Activated CD4-positive, alpha-beta T cell treated with anti-CD3 and anti-CD28 coated beads, Interleukin-2, amount 10 ng/mL, durations not matched to agents 7 days and 5 days (primary cell): ENCODE measurements at regions not wholly inside any gene's neighbourhood (a gene's known extent, or its start where the extent isn't known, plus 50 kb on each side); places are given as distances from the start of the nearest gene placed in this dataset.

Source experiments
- CTCF ChIA-PET: fragments of 350-600 bp; sonication (Branson Sonifier 250); formaldehyde crosslinking; loops from one replicate; lab custom pipeline; 2021; ENCODE audit warnings: antibody characterized with exemption; lab: Charles Lee
- POLR2A ChIA-PET: fragments of 350-600 bp; sonication (Branson Sonifier 250); formaldehyde crosslinking; loops from one replicate; lab custom pipeline; 2021; ENCODE audit warnings: antibody characterized with exemption; lab: Charles Lee
- DNase-seq: peaks from one replicate; pipeline ENCODE4 v3.0.0-alpha.2; 2020
- H3K27ac Mint-ChIP-seq: one replicate; pipeline ENCODE4 v1.8.0; 2021; ENCODE audit warnings: mild to moderate bottlenecking, moderate library complexity, mixed read lengths
- H3K27me3 Mint-ChIP-seq: one replicate; pipeline ENCODE4 v1.8.0; 2021; ENCODE audit warnings: mixed read lengths
- H3K36me3 Mint-ChIP-seq: one replicate; pipeline ENCODE4 v1.8.0; 2021; ENCODE audit warnings: low read depth, mixed read lengths
- H3K4me1 Mint-ChIP-seq: one replicate; pipeline ENCODE4 v1.8.0; 2021; ENCODE audit warnings: mixed read lengths
- H3K4me3 Mint-ChIP-seq: one replicate; pipeline ENCODE4 v1.8.0; 2021; ENCODE audit warnings: mild to moderate bottlenecking, moderate library complexity, mixed read lengths
- H3K9me3 Mint-ChIP-seq: one replicate; pipeline ENCODE4 v1.8.0; 2021; ENCODE audit warnings: mixed read lengths

- Mint-ChIP-seq H3K27me3 (peaks cover 7% of the 10 kb centered on the region), H3K4me1 (no peaks in the 10 kb centered on the region), H3K36me3 (no peaks in the 10 kb centered on the region), H3K27ac (no peak overlapping the region), H3K4me3 (no peak overlapping the region), H3K9me3 (no peaks in the 10 kb centered on the region)
- CTCF ChIA-PET: interaction anchor here (0.6 kb wide), 1 partner anchor 737 kb away, joined by 3 read pairs; no protein-coding TSS in a partner anchor
- POLR2A ChIA-PET: no interaction called here
- no peak for DNase-seq
Observed at GRCh38 chr3:87175732-87176131, 51.4 kb upstream of the CHMP2B start.

DNA sequence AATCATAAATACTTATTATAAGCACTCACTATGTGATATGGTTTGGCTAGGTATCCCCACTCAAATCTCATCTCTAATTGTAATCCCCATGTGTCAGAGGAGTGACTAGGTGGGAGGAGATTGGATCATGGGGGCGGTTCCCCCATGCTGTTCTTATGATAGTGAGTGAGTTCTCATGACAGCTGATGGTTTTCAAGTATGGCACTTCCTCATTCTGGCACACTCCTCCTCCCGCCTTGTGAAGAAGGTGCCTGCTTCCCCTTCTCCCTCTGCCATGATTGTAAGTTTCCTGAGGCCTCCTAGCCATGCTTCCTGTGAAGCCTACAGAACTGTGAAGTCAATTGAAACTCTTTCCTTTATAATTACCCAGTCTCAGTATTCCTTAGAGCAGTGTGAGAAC lies 53.3 kb upstream of the CHMP2B start:
- no peaks in the 10 kb centered on the region for H3K9me3 Mint-ChIP-seq
- CTCF ChIA-PET: no interaction called here
- no peak overlapping the region for H3K27ac Mint-ChIP-seq

GRCh38 chr3:87173071-87173470 lies 54.0 kb upstream of the CHMP2B start:
- POLR2A ChIA-PET: no interaction called here
- H3K27me3 Mint-ChIP-seq: peaks cover 7% of the 10 kb centered on the region
- no peaks in the 10 kb centered on the region for H3K36me3 Mint-ChIP-seq
- CTCF ChIA-PET: no interaction called here
- no peaks in the 10 kb centered on the region for H3K9me3 Mint-ChIP-seq
- no peak for DNase-seq
- no peak overlapping the region for H3K4me3 Mint-ChIP-seq
- no peak overlapping the region for H3K27ac Mint-ChIP-seq
- no peaks in the 10 kb centered on the region for H3K4me1 Mint-ChIP-seq

More for the DNA sequence above, 53.3 kb upstream of the CHMP2B start:
- no peaks in the 10 kb centered on the region for H3K36me3 Mint-ChIP-seq
- H3K4me3 Mint-ChIP-seq: no peak overlapping the region
- DNase-seq: no peak
- POLR2A ChIA-PET: no interaction called here
- H3K4me1 Mint-ChIP-seq: no peaks in the 10 kb centered on the region
- peaks cover 5% of the 10 kb centered on the region for H3K27me3 Mint-ChIP-seq

DNA sequence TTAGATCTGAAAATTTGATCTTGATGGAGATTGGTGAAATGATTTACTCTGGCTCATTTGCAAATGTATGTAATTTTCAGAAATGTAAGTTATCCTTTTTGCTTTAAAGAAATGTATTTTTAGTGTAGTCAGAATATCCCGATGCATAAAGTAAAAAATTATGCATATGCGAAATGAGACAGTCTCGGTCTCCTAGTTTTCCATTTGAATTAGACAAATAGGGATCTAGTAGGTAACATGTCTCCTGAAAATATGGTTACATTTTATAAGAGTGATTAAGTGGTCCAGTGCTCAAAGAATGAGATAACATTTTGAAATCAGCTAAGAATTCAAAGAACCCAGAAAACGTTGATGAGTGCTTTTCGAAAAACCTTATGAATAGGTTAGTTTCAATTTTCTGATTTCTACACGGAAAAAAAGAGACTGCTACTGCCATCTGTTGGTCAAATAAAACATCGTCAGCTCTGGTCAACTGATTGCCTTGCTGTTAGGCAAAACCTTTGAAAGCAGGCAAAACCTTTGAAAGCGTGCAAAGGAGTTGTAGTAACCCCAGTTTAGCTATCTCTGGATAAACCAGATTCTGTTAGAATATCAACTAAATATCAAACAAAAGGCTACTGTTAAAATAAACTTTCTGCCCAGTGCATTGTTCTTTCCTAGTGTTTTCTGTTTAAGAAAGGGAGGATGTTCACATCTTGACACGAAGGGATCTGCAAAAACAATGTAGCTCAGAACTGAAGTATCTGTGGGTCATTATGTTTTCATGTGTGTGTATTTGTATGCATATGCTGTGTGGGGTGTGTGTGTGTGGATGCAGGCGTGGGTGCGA lies 59.3 kb upstream of the CHMP2B start:
- CTCF ChIA-PET: interaction anchor here (0.6 kb wide), 1 partner anchor 199 kb away, joined by 3 read pairs; no protein-coding TSS in a partner anchor

DNA sequence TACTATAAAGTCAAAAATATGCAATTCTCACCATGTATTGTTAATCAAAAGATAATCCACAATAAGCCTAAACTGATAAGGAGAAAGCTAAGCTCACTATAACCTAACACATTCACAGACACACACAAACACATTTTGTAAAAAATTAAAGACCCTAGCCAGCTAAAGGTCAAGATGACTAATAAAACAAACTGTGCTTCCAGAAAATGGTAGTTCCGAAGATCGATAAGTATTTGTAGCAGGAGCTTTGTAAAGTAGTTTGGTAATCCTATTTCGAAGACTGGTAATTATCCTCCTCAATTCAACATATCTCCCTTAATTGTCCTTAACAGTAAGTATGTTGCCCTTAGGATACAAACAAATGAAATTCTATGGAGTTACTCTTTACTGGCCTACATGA lies 62.9 kb upstream of the CHMP2B start:
- Mint-ChIP-seq H3K36me3 (no peaks in the 10 kb centered on the region), H3K9me3 (no peaks in the 10 kb centered on the region), H3K27ac (no peak overlapping the region), H3K4me1 (peaks cover 4% of the 10 kb centered on the region), H3K27me3 (peaks cover 23% of the 10 kb centered on the region), H3K4me3 (no peak overlapping the region)
- no peak for DNase-seq
- ChIA-PET CTCF (no interaction called here), POLR2A (interaction anchor here (0.5 kb wide), 1 partner anchor 368 kb away, joined by 4 read pairs; no protein-coding TSS in a partner anchor)

More for the DNA sequence above, 59.3 kb upstream of the CHMP2B start:
- POLR2A ChIA-PET: interaction anchor here (0.6 kb wide), 1 partner anchor 515 kb away, joined by 4 read pairs; no protein-coding TSS in a partner anchor
- Mint-ChIP-seq H3K27ac (no peak overlapping the region), H3K36me3 (no peaks in the 10 kb centered on the region), H3K4me3 (no peak overlapping the region), H3K4me1 (peaks cover 4% of the 10 kb centered on the region), H3K9me3 (no peaks in the 10 kb centered on the region), H3K27me3 (peaks cover 16% of the 10 kb centered on the region)
- DNase-seq: peak; percentile 48

- H3K27ac Mint-ChIP-seq: no peak overlapping the region
- no peaks in the 10 kb centered on the region for H3K36me3 Mint-ChIP-seq
- POLR2A ChIA-PET: no interaction called here
- H3K9me3 Mint-ChIP-seq: no peaks in the 10 kb centered on the region
- H3K27me3 Mint-ChIP-seq: peaks cover 14% of the 10 kb centered on the region
- no peak overlapping the region for H3K4me3 Mint-ChIP-seq
- no peaks in the 10 kb centered on the region for H3K4me1 Mint-ChIP-seq
- CTCF ChIA-PET: no interaction called here
- DNase-seq: no peak
Observed at GRCh38 chr3:87161851-87162250, 65.3 kb upstream of the CHMP2B start.

- Mint-ChIP-seq H3K4me3 (no peak overlapping the region), H3K27me3 (peaks cover 11% of the 10 kb centered on the region), H3K9me3 (no peaks in the 10 kb centered on the region), H3K36me3 (no peaks in the 10 kb centered on the region), H3K4me1 (no peaks in the 10 kb centered on the region), H3K27ac (no peak overlapping the region)
- ChIA-PET CTCF (no interaction called here), POLR2A (no interaction called here)
- DNase-seq: no peak
Observed at GRCh38 chr3:87161417-87161816, 65.7 kb upstream of the CHMP2B start.

DNA sequence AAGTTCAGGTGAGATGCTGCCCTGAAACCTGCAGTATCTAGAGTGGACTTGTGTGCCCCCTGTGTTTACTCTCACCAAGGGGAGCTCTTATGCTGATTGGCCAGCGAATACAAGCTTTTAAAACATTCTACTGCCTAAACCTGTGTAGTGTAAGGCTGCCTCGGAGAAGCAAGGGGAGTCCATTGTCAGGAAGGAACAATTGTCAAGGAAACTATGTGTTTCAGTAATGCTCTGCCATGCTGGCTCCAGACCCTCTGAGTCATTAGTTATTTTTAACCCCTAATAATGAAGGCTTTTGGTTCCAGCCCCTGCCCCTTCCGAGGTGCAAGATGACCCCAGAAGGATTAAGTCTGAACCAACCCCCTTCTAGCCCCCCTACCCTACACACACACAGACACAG lies 66.1 kb upstream of the CHMP2B start:
- DNase-seq: no peak
- Mint-ChIP-seq H3K4me3 (no peak overlapping the region), H3K4me1 (no peaks in the 10 kb centered on the region), H3K27ac (no peak overlapping the region), H3K27me3 (peaks cover 9% of the 10 kb centered on the region), H3K9me3 (no peaks in the 10 kb centered on the region), H3K36me3 (no peaks in the 10 kb centered on the region)
- ChIA-PET CTCF (no interaction called here), POLR2A (no interaction called here)

DNA sequence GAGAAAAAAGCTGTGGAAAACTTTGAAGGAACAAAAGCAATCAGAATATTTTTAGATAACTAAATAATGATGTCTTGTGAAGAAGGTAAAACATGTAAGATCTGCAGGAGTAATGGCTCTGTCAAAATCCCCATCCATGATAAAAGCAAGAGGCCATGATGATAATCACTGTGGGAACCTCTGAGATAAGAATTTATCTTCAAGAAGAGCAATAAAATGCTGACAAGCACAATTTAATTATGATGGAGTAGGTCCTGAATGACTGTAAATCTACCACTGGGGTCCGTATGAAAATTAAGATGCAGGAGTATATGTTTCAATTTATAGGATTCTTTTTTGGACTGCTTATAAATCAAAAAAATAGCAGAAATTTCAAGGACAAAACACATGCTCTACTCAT lies 68.3 kb upstream of the CHMP2B start:
- Mint-ChIP-seq H3K27me3 (peaks cover 7% of the 10 kb centered on the region), H3K9me3 (no peaks in the 10 kb centered on the region), H3K36me3 (no peaks in the 10 kb centered on the region), H3K4me3 (no peak overlapping the region), H3K27ac (no peak overlapping the region), H3K4me1 (no peaks in the 10 kb centered on the region)
- no peak for DNase-seq
- ChIA-PET POLR2A (no interaction called here), CTCF (no interaction called here)

DNA sequence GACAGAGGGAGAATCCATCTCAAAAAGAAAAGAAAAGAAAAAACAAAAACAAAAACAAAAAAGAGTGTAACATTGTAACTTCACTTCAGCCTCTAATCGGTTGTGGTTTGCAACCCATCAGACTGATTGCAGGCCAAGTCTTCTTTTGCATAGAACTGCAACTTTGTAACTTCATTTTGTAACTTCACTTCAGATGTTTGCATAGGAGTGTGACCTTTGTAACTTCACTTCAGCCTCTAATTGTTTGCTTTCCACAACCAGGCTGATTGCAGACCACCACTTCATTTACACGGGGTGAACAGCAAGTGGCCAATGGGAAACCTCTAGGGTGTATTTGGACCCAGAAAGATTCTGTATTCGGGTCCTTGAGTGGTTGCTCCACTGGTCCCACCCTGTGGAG lies 79.1 kb upstream of the CHMP2B start:
- Mint-ChIP-seq H3K4me3 (no peak overlapping the region), H3K27me3 (no peaks in the 10 kb centered on the region), H3K27ac (no peak overlapping the region), H3K36me3 (no peaks in the 10 kb centered on the region), H3K4me1 (no peaks in the 10 kb centered on the region), H3K9me3 (peaks cover 11% of the 10 kb centered on the region)
- ChIA-PET POLR2A (no interaction called here), CTCF (no interaction called here)
- DNase-seq: no peak

DNA sequence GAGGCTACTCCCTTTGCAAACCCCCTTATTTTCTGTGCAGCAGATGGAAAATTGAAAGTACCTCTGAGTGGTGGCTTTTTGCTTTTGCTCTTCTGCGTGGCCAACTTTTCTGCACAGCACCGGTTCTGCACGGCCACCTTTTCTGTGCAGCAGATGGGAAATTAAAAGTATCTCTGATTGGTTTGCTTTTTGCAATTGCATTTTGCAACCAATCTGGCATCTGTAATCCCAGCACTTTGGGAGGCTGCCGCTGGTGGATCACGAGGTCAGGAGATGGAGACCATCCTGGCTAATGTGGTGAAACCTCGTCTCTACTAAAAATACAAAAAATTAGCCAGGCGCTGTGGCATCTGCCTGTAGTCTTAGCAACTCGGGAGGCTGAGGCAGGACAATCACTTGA lies 79.5 kb upstream of the CHMP2B start:
- Mint-ChIP-seq H3K27me3 (no peaks in the 10 kb centered on the region), H3K9me3 (peaks cover 11% of the 10 kb centered on the region), H3K4me3 (no peak overlapping the region), H3K27ac (no peak overlapping the region), H3K36me3 (no peaks in the 10 kb centered on the region), H3K4me1 (no peaks in the 10 kb centered on the region)
- CTCF ChIA-PET: no interaction called here
- POLR2A ChIA-PET: no interaction called here
- no peak for DNase-seq

DNA sequence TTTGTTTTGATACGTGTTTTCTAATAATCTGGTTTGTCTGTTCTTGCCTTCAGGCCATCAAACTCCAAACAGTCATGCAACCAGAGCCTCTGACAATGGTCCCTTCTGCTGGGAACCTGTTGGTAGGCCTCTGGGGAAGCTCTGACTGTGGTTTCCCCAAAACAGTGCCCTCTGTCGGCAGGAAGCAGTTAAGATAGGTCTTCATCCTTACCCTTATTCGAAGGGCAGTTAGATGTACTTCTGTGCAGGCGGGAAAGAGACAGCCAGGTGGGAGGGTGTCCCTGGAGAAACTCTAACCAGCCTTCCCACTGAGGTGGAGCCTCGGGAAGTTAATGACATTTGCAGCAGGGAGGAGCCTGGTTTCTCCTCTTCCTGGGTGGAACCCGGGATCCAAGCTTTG lies 81.6 kb upstream of the CHMP2B start:
- ChIA-PET POLR2A (no interaction called here), CTCF (interaction anchor here (1.2 kb wide), 1 partner anchor 15 kb away, joined by 3 read pairs; no protein-coding TSS in a partner anchor)
- Mint-ChIP-seq H3K4me3 (no peak overlapping the region), H3K9me3 (peaks cover 12% of the 10 kb centered on the region), H3K27ac (no peak overlapping the region), H3K36me3 (no peaks in the 10 kb centered on the region), H3K27me3 (no peaks in the 10 kb centered on the region), H3K4me1 (no peaks in the 10 kb centered on the region)
- DNase-seq: peak; percentile 13

GRCh38 chr3:87136066-87136596 lies 91.0 kb upstream of the CHMP2B start:
- ChIA-PET POLR2A (no interaction called here), CTCF (no interaction called here)
- H3K36me3 Mint-ChIP-seq: no peaks in the 10 kb centered on the region
- H3K27ac Mint-ChIP-seq: no peak overlapping the region
- H3K27me3 Mint-ChIP-seq: peaks cover 2% of the 10 kb centered on the region
- no peaks in the 10 kb centered on the region for H3K4me1 Mint-ChIP-seq
- no peaks in the 10 kb centered on the region for H3K9me3 Mint-ChIP-seq
- DNase-seq: no peak
- no peak overlapping the region for H3K4me3 Mint-ChIP-seq
